Esophagus squamous epithelium (tissue), 4 donors: ENCODE measurements at regions not wholly inside any gene's neighbourhood (a gene's known extent, or its start where the extent isn't known, plus 50 kb on each side); places are given as distances from the start of the nearest gene placed in this dataset.
"Not testable (repeated sequence)": the region's sequence is repeated elsewhere in the genome, so short reads cannot be mapped to it uniquely, and the experiment has no call there.

Experiments
- POLR2A ChIP-seq, 4 donors: fragments of 450-650 bp; IDR thresholded peaks; one replicate each; pipeline ENCODE4 v1.6.1; 2017; ENCODE audit warnings: antibody characterized with exemption in 4 of 4, mild to moderate bottlenecking in 4 of 4, moderate library complexity in 3 of 4
- TF ChIP-seq, protein P1 (sequence below), 6 experiments: fragments of 450-650 bp in 4 of 6; fragments of 200-600 bp in 2 of 6; sonication (generic) in 2 of 6; IDR thresholded peaks; one replicate each; pipeline ENCODE4 v1.5.1; 2016 to 2019; ENCODE audit warnings: antibody characterized with exemption in 6 of 6, mild to moderate bottlenecking in 4 of 6, moderate library complexity in 4 of 6

DNA sequence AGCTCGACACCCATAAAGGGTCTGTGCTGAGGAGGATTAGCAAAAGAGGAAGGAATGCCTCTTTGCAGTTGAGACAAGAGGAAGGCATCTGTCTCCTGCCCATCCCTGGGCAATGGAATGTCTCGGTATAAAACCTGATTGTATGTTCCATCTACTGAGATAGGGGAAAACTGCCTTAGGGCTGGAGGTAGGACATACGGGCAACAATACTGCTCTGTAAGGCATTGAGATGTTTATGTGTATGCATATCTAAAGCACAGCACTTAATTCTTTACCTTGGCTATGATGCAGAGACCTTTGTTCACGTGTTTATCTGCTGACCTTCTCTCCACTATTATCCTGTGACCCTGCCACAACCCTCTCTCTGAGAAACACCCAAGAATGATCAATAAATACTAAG lies 210.7 kb downstream of the POTED start:
- TF ChIP-seq, protein P1, sequence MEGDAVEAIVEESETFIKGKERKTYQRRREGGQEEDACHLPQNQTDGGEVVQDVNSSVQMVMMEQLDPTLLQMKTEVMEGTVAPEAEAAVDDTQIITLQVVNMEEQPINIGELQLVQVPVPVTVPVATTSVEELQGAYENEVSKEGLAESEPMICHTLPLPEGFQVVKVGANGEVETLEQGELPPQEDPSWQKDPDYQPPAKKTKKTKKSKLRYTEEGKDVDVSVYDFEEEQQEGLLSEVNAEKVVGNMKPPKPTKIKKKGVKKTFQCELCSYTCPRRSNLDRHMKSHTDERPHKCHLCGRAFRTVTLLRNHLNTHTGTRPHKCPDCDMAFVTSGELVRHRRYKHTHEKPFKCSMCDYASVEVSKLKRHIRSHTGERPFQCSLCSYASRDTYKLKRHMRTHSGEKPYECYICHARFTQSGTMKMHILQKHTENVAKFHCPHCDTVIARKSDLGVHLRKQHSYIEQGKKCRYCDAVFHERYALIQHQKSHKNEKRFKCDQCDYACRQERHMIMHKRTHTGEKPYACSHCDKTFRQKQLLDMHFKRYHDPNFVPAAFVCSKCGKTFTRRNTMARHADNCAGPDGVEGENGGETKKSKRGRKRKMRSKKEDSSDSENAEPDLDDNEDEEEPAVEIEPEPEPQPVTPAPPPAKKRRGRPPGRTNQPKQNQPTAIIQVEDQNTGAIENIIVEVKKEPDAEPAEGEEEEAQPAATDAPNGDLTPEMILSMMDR (IDR thresholded peaks at IDR 0.05) = not testable (repeated sequence)
- TF ChIP-seq POLR2A (IDR thresholded peaks at IDR 0.05) = not testable (repeated sequence)
